ENCODE measurements at regions not wholly inside any gene's neighbourhood (a gene's known extent, or its start where the extent isn't known, plus 50 kb on each side); places are given as distances from the start of the nearest gene placed in this dataset.
"Not testable (repeated sequence)": the region's sequence is repeated elsewhere in the genome, so short reads cannot be mapped to it uniquely, and the experiment has no call there.

GRCh38 chr15:47035475-47036406 lies 681.6 kb upstream of the SEMA6D start:
- no peak overlapping the region for H3K4me3 ChIP-seq (ENCODE audit: low read length)
- no peak for DNase-seq (ENCODE audit: low read depth, low spot score)

DNA sequence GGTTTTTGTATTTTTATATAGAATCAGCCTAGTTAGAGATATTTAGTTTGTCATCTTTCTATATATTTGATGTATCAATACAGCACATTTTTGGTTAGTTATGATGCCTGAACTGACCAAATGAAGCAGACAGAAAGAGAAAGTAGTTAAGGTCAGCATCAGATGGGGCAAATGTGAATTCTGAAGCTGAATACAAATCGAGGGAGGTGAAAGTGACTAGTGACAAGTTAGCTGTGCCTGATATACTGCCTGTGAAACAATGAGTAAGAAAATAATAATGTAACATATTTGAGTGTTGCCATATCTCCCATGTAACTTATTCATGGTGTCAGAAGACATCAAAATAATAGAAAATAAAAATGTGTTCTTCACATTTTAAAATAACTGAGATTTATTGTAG lies 680.3 kb upstream of the SEMA6D start:
- no peak for DNase-seq (ENCODE audit: low read depth, low spot score)
- no peak overlapping the region for H3K4me3 ChIP-seq (ENCODE audit: low read length)

- H3K4me3 ChIP-seq (ENCODE audit: low read length) = no peak overlapping the region
- no peak for DNase-seq (ENCODE audit: low read depth, low spot score)
Measured at GRCh38 chr15:47039225-47039624, 678.1 kb upstream of the SEMA6D start.

- no peak for DNase-seq (ENCODE audit: low read depth, low spot score)
- H3K4me3 ChIP-seq (ENCODE audit: low read length) = no peak overlapping the region
Measured at GRCh38 chr15:47041301-47041700, 676.0 kb upstream of the SEMA6D start.

DNA sequence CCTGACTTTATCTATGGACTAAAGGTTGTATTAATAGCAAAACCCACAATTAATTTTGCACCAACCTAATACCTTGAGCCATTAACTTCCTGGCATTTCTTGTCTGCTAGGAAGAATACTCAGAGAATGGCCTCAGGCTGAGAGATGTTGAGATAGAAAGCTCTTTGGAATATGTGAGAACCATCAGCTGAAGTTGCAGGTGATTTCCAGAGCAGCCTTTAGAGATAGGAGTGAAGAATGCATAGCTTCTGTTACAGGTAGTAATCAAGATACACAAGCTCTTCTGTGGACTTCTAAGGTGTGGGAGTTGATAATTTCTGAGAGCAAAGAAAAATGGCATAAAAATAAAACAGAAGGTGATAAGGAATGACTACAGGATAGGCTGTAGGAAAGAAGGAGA lies 669.3 kb upstream of the SEMA6D start:
- DNase-seq (ENCODE audit: low read depth, low spot score); H3K4me3 ChIP-seq (ENCODE audit: low read length): not testable (repeated sequence)

DNA sequence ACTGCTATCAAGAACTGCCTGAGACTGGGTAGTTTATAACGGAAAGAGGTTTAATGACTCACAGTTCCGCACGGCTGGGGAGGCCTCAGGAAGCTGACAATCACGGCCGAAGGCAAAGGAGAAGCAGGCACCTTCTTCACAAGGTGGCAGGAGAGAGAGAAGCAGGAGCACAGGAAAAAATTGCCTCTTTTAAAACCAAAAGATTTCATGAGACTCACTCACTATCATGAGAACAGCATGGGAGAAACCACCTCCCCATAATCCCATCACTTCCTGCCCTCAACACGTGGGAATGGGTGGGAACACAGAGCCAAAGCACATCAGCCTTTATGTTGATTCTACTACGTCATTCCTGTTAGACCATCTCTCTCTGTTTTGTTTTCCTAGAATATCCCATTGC lies 650.9 kb upstream of the SEMA6D start:
- no peak overlapping the region for H3K4me3 ChIP-seq (ENCODE audit: low read length)
- DNase-seq (ENCODE audit: low read depth, low spot score) = no peak

DNA sequence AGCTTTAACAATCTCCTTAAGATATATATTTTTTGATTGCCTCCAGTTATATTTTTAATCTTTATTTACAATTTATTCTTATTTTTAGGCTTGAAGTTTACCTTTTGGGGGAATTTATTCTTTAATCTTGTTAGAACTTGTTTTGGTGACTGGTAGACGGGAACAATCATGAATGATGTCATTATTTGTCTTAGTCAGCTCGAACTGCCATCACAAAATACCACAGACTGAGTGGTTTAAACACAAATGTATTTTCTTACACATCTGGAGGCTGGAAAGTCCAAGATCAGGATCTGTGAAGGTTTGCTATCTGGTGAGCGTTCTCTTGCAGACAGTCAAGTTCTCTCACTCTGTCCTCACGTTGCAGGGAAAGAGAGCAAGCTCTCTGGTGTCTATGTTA lies 639.5 kb upstream of the SEMA6D start:
- DNase-seq (ENCODE audit: low read depth, low spot score) = not testable (repeated sequence)

DNA sequence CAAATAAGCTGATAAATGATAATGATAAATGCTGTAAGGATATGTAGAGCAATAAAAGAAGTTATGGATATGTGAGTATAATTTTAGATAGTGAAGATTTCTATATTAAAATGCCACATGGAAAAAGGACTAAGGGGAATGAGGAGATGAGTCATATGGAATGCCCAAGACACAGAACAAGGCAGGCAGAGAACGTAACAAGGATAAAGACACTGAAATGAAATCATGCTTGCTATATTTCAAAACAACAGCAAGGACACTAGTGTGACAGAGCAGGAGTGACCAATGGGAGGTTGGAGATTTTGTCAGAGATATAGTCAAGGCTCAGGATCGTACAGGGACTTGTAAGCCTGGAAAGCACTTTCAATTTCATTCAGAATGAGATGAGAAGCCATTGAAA lies 621.5 kb upstream of the SEMA6D start:
- H3K4me3 ChIP-seq (ENCODE audit: low read length) = no peak overlapping the region
- DNase-seq (ENCODE audit: low read depth, low spot score) = no peak

More for the DNA sequence above, 639.5 kb upstream of the SEMA6D start:
- H3K4me3 ChIP-seq (ENCODE audit: low read length) = not testable (repeated sequence)

DNA sequence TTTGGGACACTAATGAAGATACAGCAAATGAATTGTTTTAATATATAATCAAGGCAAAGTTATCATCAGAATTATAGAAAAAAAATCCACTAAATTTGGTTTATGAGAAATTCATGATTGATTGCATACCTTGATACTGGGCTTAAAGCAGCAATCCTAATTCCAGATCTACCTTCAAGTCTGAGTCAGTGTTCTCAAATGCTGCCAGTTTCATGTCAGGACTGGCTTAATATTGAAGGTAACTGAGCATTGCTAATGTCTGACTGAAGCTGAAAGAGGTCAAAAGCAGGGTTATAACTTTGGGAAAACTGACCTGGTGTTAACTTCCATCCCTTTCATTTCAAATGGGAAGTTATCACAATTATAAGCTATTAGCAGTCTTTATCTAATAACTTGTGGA lies 618.8 kb upstream of the SEMA6D start:
- DNase-seq (ENCODE audit: low read depth, low spot score); H3K4me3 ChIP-seq (ENCODE audit: low read length): not testable (repeated sequence)

- H3K4me3 ChIP-seq (ENCODE audit: low read length); DNase-seq (ENCODE audit: low read depth, low spot score): not testable (repeated sequence)
Measured at GRCh38 chr15:47099801-47100200, 617.5 kb upstream of the SEMA6D start.

- DNase-seq (ENCODE audit: low read depth, low spot score); H3K4me3 ChIP-seq (ENCODE audit: low read length): not testable (repeated sequence)
Measured at GRCh38 chr15:47108800-47109199, 608.5 kb upstream of the SEMA6D start.

DNA sequence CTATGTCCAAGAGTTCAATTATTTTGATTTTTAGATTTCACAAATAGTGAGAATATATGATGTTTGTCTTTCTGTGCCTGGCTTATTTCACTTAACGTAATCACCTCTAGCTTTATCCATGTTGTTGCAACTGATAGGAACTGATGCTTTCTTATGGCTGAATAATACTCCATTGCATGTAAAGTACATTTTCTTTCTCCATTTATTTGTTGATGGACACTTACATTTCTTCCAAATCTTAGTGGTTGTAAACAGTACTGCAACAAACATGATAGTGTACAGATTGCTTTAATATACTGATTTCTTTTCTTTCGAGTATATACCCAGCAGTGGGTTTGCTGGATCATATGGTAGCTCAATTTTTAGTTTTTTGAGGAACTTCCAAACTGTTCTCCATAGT lies 600.6 kb upstream of the SEMA6D start:
- no peak for DNase-seq (ENCODE audit: low read depth, low spot score)
- no peak overlapping the region for H3K4me3 ChIP-seq (ENCODE audit: low read length)

DNA sequence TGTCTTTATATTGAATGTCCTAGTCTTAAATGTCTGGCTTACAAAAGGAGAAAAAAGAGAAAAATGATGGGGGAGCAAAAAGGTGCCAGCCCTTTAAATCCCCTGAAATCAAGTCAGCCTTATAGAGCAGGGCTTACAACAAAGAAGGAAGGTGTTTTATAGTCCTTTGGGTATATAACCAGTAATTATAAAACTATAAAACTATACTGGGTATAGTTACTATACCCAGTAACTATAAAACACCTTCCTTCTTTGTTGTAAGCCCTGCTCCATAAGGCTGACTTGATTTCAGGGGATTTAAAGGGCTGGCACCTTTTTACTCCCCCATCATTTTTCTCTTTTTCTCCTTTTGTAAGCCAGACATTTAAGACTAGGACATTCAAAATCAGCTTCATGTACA lies 598.0 kb upstream of the SEMA6D start:
- no peak for DNase-seq (ENCODE audit: low read depth, low spot score)
- no peak overlapping the region for H3K4me3 ChIP-seq (ENCODE audit: low read length)

- H3K4me3 ChIP-seq (ENCODE audit: low read length) = no peak overlapping the region
- no peak for DNase-seq (ENCODE audit: low read depth, low spot score)
Measured at GRCh38 chr15:47124430-47125102, 592.7 kb upstream of the SEMA6D start.

- no peak overlapping the region for H3K4me3 ChIP-seq (ENCODE audit: low read length)
- no peak for DNase-seq (ENCODE audit: low read depth, low spot score)
Measured at GRCh38 chr15:47129033-47129432, 588.3 kb upstream of the SEMA6D start.

GRCh38 chr15:47131450-47131849 lies 585.9 kb upstream of the SEMA6D start:
- DNase-seq (ENCODE audit: low read depth, low spot score); H3K4me3 ChIP-seq (ENCODE audit: low read length): not testable (repeated sequence)

- no peak for DNase-seq (ENCODE audit: low read depth, low spot score)
Measured at GRCh38 chr15:47135267-47135666, 582.0 kb upstream of the SEMA6D start.

DNA sequence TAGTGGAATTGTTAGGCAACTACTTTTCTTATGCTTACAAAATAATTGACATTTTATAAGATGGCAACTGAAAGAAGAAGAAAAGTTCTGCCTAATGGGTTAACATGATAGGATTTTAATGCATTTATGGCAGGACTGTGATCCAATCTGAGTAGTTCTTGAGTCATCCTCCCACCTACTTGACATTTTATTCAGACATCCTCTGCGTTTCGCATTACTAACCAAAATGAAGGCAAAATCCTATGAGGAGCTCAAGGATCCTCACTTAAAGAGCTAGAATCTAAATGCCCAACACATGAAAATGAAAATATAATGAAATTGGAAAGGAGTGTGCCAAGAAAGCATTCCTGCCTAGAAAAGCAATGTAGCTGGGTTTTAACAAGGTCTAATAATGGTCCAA lies 581.1 kb upstream of the SEMA6D start:
- H3K4me3 ChIP-seq (ENCODE audit: low read length) = no peak overlapping the region

More at GRCh38 chr15:47135267-47135666, 582.0 kb upstream of the SEMA6D start:
- H3K4me3 ChIP-seq (ENCODE audit: low read length) = no peak overlapping the region

GRCh38 chr15:47139965-47140364 lies 577.3 kb upstream of the SEMA6D start:
- no peak for DNase-seq (ENCODE audit: low read depth, low spot score)
- H3K4me3 ChIP-seq (ENCODE audit: low read length) = no peak overlapping the region

More for the DNA sequence above, 581.1 kb upstream of the SEMA6D start:
- no peak for DNase-seq (ENCODE audit: low read depth, low spot score)

- no peak overlapping the region for H3K4me3 ChIP-seq (ENCODE audit: low read length)
- DNase-seq (ENCODE audit: low read depth, low spot score) = no peak
Measured at GRCh38 chr15:47157827-47158226, 559.5 kb upstream of the SEMA6D start.

All from Jurkat, Clone E6-1 (cell line).